Suprapubic skin (tissue), 4 donors: ENCODE measurements at regions not wholly inside any gene's neighbourhood (a gene's known extent, or its start where the extent isn't known, plus 50 kb on each side); places are given as distances from the start of the nearest gene placed in this dataset.

Experiments used
- EP300 ChIP-seq: sonication (generic); formaldehyde crosslinking; IDR thresholded peaks from one replicate; pipeline ENCODE4 v1.6.1; 2017; ENCODE audit warnings: antibody characterized with exemption
- POLR2A ChIP-seq, 2 donors: fragments of 450-650 bp; IDR thresholded peaks; one replicate each; pipeline ENCODE4 v1.6.1; 2017; ENCODE audit warnings: antibody characterized with exemption in 2 of 2, mild to moderate bottlenecking in 2 of 2, moderate library complexity in 2 of 2
- POLR2AphosphoS5 ChIP-seq, 3 donors: sonication (generic); formaldehyde crosslinking; IDR thresholded peaks; one replicate each; pipeline ENCODE4 v1.6.1; 2017; ENCODE audit warnings: antibody characterized with exemption in 3 of 3
- TF ChIP-seq, protein P1 (sequence below), 2 donors: fragments of 200-600 bp in 1 of 2; fragments of 450-650 bp in 1 of 2; sonication (generic) in 1 of 2; IDR thresholded peaks; one replicate each; pipeline ENCODE4 v1.5.1; 2016 to 2019; ENCODE audit warnings: antibody characterized with exemption in 2 of 2, mild to moderate bottlenecking in 1 of 2, moderate library complexity in 1 of 2

DNA sequence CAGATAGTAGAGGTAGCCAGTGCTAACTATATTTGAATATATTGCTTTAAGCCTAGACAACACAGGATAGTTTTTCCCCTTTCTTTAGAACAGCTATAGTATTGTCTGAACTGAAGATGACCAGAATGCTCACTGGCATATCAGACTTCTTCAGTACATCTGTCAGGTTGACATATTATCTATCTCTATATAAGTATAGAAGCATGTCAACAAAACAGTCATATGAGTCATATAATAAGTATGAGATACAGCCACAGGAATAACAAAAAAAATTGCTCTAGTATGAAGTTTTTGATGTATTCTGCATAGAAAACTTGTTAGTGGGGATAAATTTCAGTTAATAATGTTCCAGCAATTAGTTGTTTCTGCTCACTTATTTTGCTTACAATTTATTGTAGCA is 767.7 kb downstream of the LRFN5 start:
- TF ChIP-seq, protein P1, sequence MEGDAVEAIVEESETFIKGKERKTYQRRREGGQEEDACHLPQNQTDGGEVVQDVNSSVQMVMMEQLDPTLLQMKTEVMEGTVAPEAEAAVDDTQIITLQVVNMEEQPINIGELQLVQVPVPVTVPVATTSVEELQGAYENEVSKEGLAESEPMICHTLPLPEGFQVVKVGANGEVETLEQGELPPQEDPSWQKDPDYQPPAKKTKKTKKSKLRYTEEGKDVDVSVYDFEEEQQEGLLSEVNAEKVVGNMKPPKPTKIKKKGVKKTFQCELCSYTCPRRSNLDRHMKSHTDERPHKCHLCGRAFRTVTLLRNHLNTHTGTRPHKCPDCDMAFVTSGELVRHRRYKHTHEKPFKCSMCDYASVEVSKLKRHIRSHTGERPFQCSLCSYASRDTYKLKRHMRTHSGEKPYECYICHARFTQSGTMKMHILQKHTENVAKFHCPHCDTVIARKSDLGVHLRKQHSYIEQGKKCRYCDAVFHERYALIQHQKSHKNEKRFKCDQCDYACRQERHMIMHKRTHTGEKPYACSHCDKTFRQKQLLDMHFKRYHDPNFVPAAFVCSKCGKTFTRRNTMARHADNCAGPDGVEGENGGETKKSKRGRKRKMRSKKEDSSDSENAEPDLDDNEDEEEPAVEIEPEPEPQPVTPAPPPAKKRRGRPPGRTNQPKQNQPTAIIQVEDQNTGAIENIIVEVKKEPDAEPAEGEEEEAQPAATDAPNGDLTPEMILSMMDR (IDR thresholded peaks at IDR 0.05), result no peak
- no peak for TF ChIP-seq POLR2AphosphoS5 (IDR thresholded peaks at IDR 0.05)
- TF ChIP-seq POLR2A (IDR thresholded peaks at IDR 0.05), result no peak
- no peak for TF ChIP-seq EP300
